ENCODE measurements at regions not wholly inside any gene's neighbourhood (a gene's known extent, or its start where the extent isn't known, plus 50 kb on each side); places are given as distances from the start of the nearest gene placed in this dataset.
"Not testable (repeated sequence)": the region's sequence is repeated elsewhere in the genome, so short reads cannot be mapped to it uniquely, and the experiment has no call there.

GRCh38 chr4:9722131-9722530 lies 59.3 kb upstream of the DRD5 start:
- not testable (repeated sequence) for TF ChIP-seq CTCF (conservative IDR thresholded peaks at IDR 0.05 in 1 of 2, IDR thresholded peaks at IDR 0.05 in 1 of 2; ENCODE audit: extremely low read depth in 1 of 2, insufficient read depth in 1 of 2, low read depth in 1 of 2, low read length in 2 of 2); EZH2 (IDR thresholded peaks at IDR 0.05; ENCODE audit: borderline replicate concordance, low read length)
